SK-N-SH (cell line): ENCODE measurements at regions not wholly inside any gene's neighbourhood (a gene's known extent, or its start where the extent isn't known, plus 50 kb on each side); places are given as distances from the start of the nearest gene placed in this dataset.
A peak's percentile ranks its signal among the peaks of the same experiment; 100 is the strongest.

Experiments used
- CTCF ChIA-PET: fragments of 300-600, 350-600 bp; formaldehyde crosslinking; extraction: SDS; loops from one replicate; lab custom pipeline; 2021; lab: Yijun Ruan, JAX
- POLR2A ChIA-PET: fragments of 350-600 bp; sonication (Branson Sonifier 250); formaldehyde crosslinking; extraction: SDS; loops from one replicate; lab custom pipeline; 2020; ENCODE audit warnings: antibody characterized with exemption, inconsistent platforms; lab: Yijun Ruan, JAX
- DNase-seq: peaks from one replicate; pipeline ENCODE4 v3.0.0; 2012
- H2AFZ ChIP-seq: fragments of 200-600 bp; sonication (generic); 2 replicates; pipeline ENCODE4 v1.8.1; 2016; ENCODE audit warnings: antibody characterized with exemption, mild to moderate bottlenecking, low read depth
- H3F3A ChIP-seq: fragments of 200-600 bp; sonication (generic); replicated peaks from 2 replicates; pipeline ENCODE3; 2016; ENCODE audit warnings: antibody characterized with exemption, mild to moderate bottlenecking; ENCODE audit not compliant: insufficient read depth
- H3K27ac ChIP-seq, 2 experiments: fragments of 200-500 bp in 1 of 2; fragments of 200-600 bp in 1 of 2; sonication (Bioruptor generic) in 1 of 2; sonication (generic), shearing (Covaris generic) in 1 of 2; 2 replicates each; pipeline versions ENCODE4 v1.5.1 to v1.6.1; 2014 to 2016; ENCODE audit warnings: low read depth in 2 of 2, inconsistent platforms in 1 of 2, low read length in 1 of 2, mild to moderate bottlenecking in 1 of 2, mixed read lengths in 1 of 2
- H3K27me3 ChIP-seq: fragments of 200-600 bp; sonication (generic), shearing (Covaris generic); 2 replicates; pipeline ENCODE4 v1.6.1; 2016; ENCODE audit warnings: mixed run types; ENCODE audit not compliant: insufficient read depth
- H3K36me3 ChIP-seq, 2 experiments: fragments of 200-500 bp in 1 of 2; fragments of 200-600 bp in 1 of 2; sonication (Bioruptor generic) in 1 of 2; sonication (generic) in 1 of 2; replicated peaks in 1 of 2; 2 replicates each; pipeline versions ENCODE3 to v1.5.1; 2014 to 2016; ENCODE audit warnings: low read length in 1 of 2, mild to moderate bottlenecking in 1 of 2; ENCODE audit not compliant: insufficient read depth in 2 of 2, control insufficient read depth in 1 of 2
- H3K4me1 ChIP-seq, 2 experiments: fragments of 200-500 bp in 1 of 2; fragments of 200-600 bp in 1 of 2; sonication (Bioruptor generic) in 1 of 2; sonication (generic), shearing (Covaris generic) in 1 of 2; 2 replicates each; pipeline versions ENCODE4 v1.5.1 to v1.6.1; 2014 to 2016; ENCODE audit warnings: low read depth in 1 of 2, low read length in 1 of 2, mixed run types in 1 of 2; ENCODE audit not compliant: insufficient read depth in 2 of 2, control insufficient read depth in 1 of 2
- H3K4me2 ChIP-seq: fragments of 200-600 bp; sonication (generic), shearing (Covaris generic); 2 replicates; pipeline ENCODE4 v1.6.1; 2017; ENCODE audit warnings: mixed run types
- H3K4me3 ChIP-seq, 2 experiments: fragments of 200-500 bp in 1 of 2; fragments of 200-600 bp in 1 of 2; sonication (Bioruptor generic) in 1 of 2; sonication (generic), shearing (Covaris generic) in 1 of 2; 2 replicates each; pipeline versions ENCODE4 v1.5.1 to v1.8.1; 2014 to 2016; ENCODE audit warnings: low read depth in 2 of 2, inconsistent platforms in 1 of 2, low read length in 1 of 2, mild to moderate bottlenecking in 1 of 2, mixed read lengths in 1 of 2, moderate library complexity in 1 of 2
- H3K79me2 ChIP-seq: fragments of 200-600 bp; sonication (generic); 2 replicates; pipeline ENCODE4 v1.8.1; 2017; ENCODE audit warnings: mild to moderate bottlenecking; ENCODE audit not compliant: insufficient read depth
- H3K9ac ChIP-seq: fragments of 200-600 bp; sonication (generic); 2 replicates; pipeline ENCODE4 v1.6.1; 2017; ENCODE audit warnings: mixed run types
- H3K9me2 ChIP-seq: fragments of 200-600 bp; sonication (generic); 2 replicates; pipeline ENCODE4 v1.6.1; 2017; ENCODE audit warnings: mixed run types
- H3K9me3 ChIP-seq: fragments of 200-600 bp; sonication (generic); 2 replicates; pipeline ENCODE4 v1.6.1; 2017; ENCODE audit warnings: mixed run types, mild to moderate bottlenecking, moderate library complexity
- H4K20me1 ChIP-seq: fragments of 200-600 bp; sonication (generic); 2 replicates; pipeline ENCODE4 v1.6.1; 2017; ENCODE audit warnings: mild to moderate bottlenecking, mixed run types; ENCODE audit not compliant: insufficient read depth
- CHD2 ChIP-seq: fragments of 150-350 bp; IDR thresholded peaks from 2 replicates; pipeline ENCODE4 v1.6.1; 2018; ENCODE audit warnings: low read length; ENCODE audit not compliant: partially characterized antibody
- ELF1 ChIP-seq: IDR thresholded peaks from 2 replicates; pipeline ENCODE4 v1.4.0; 2012
- EP300 ChIP-seq, 2 experiments: IDR thresholded peaks; 2 replicates each; pipeline versions ENCODE4 v1.4.0 to v1.6.1; 2012; ENCODE audit warnings: borderline replicate concordance in 1 of 2, low read depth in 1 of 2, low read length in 1 of 2
- FOSL2 ChIP-seq: IDR thresholded peaks from 2 replicates; pipeline ENCODE4 v1.4.0; 2012; ENCODE audit warnings: low read depth, mild to moderate bottlenecking, moderate library complexity, borderline replicate concordance
- FOXM1 ChIP-seq: IDR thresholded peaks from 2 replicates; pipeline ENCODE4 v1.4.0; 2012; ENCODE audit warnings: low read depth, mild to moderate bottlenecking
- JUND ChIP-seq: IDR thresholded peaks from 2 replicates; pipeline ENCODE4 v1.4.0; 2012
- MEF2A ChIP-seq: IDR thresholded peaks from 2 replicates; pipeline ENCODE4 v1.4.0; 2012; ENCODE audit warnings: low read depth, borderline replicate concordance
- NFIC ChIP-seq: IDR thresholded peaks from 2 replicates; pipeline ENCODE4 v1.4.0; 2012; ENCODE audit warnings: borderline replicate concordance
- NRF1 ChIP-seq: IDR thresholded peaks from 2 replicates; pipeline ENCODE4 v1.6.1; 2012; ENCODE audit warnings: low read depth, mild to moderate bottlenecking, low read length
- PBX3 ChIP-seq: IDR thresholded peaks from 2 replicates; pipeline ENCODE4; 2012
- POLR2AphosphoS5 ChIP-seq: IDR thresholded peaks from 2 replicates; pipeline ENCODE4 v1.6.1; 2012; ENCODE audit warnings: low read depth, low read length
- RAD21 ChIP-seq: IDR thresholded peaks from 2 replicates; pipeline ENCODE4 v1.6.1; 2012; ENCODE audit warnings: mild to moderate bottlenecking, low read length
- RXRA ChIP-seq: IDR thresholded peaks from 2 replicates; pipeline ENCODE4 v1.4.0; 2012; ENCODE audit warnings: low read depth, mild to moderate bottlenecking, borderline replicate concordance
- SIN3A ChIP-seq: IDR thresholded peaks from 2 replicates; pipeline ENCODE4 v1.6.1; 2012; ENCODE audit warnings: low read depth, mild to moderate bottlenecking, low read length, moderate library complexity, borderline replicate concordance
- SMC3 ChIP-seq: IDR thresholded peaks from 2 replicates; pipeline ENCODE4 v1.6.1; 2012; ENCODE audit warnings: low read depth, low read length, improper control_type of control experiment
- TAF1 ChIP-seq: IDR thresholded peaks from 2 replicates; pipeline ENCODE4 v1.6.1; 2012; ENCODE audit warnings: low read depth, mild to moderate bottlenecking, low read length, moderate library complexity, borderline replicate concordance
- TCF12 ChIP-seq: IDR thresholded peaks from 2 replicates; pipeline ENCODE4 v1.4.0; 2012
- USF1 ChIP-seq: IDR thresholded peaks from 2 replicates; pipeline ENCODE4 v1.4.0; 2012; ENCODE audit warnings: low read depth, borderline replicate concordance
- USF2 ChIP-seq: fragments of 150-350 bp; IDR thresholded peaks from 2 replicates; pipeline ENCODE4 v1.6.1; 2017; ENCODE audit warnings: antibody characterized with exemption, low read length, low read depth, borderline replicate concordance
- ZBTB33 ChIP-seq: IDR thresholded peaks from 2 replicates; pipeline ENCODE4 v1.4.0; 2012; ENCODE audit warnings: low read depth, borderline replicate concordance
- WGBS: methylation state at CpG from one replicate; pipeline ENCODE4 v1.1.6; 2017; ENCODE audit warnings: low lambda C conversion rate; 5-methylcytosine and 5-hydroxymethylcytosine counted together

- no peak for TF ChIP-seq USF1
Observed at GRCh38 chr2:213219816-213220215, 64.4 kb upstream of the SPAG16 start (continued).

GRCh38 chr2:213220967-213221603 is 63.2 kb upstream of the SPAG16 start:
- Histone ChIP-seq H3K79me2 (no peaks in the 10 kb centered on the region), H3K27me3 (no peaks in the 10 kb centered on the region), H3K9ac (no peak overlapping the region), H3F3A (peaks cover 13% of the 10 kb centered on the region), H3K27ac (peak overlapping the region; percentile 80 to 98)
- CTCF ChIA-PET: no interaction called here
- DNase-seq: no peak
- TF ChIP-seq SIN3A: no peak
- no peak for TF ChIP-seq ZBTB33
- TF ChIP-seq SMC3: no peak
- TF ChIP-seq NRF1: no peak
- no peak for TF ChIP-seq FOSL2
- TF ChIP-seq TAF1: no peak
- no peak for TF ChIP-seq JUND
- no peak for TF ChIP-seq USF2
- no peak for TF ChIP-seq ELF1
- no peak for TF ChIP-seq NFIC
- TF ChIP-seq RAD21: no peak
- no peak for TF ChIP-seq CHD2
- no peak for TF ChIP-seq EP300 (IDR thresholded peaks at IDR 0.05; ENCODE audit: borderline replicate concordance in 1 of 2, low read depth in 1 of 2, low read length in 1 of 2)
- TF ChIP-seq PBX3: no peak
- TF ChIP-seq POLR2AphosphoS5: no peak
- no peak for TF ChIP-seq RXRA
- no peak for TF ChIP-seq FOXM1
- no peak for TF ChIP-seq TCF12
- no peak for TF ChIP-seq MEF2A
- TF ChIP-seq, all 33 proteins: peak for 0
- no peaks in the 10 kb centered on the region for H3K9me3 ChIP-seq
- H3K4me2 ChIP-seq: peak overlapping the region; percentile 14; the same call in 1 of the 2 replicates
- H3K4me1 ChIP-seq: peaks cover 0 to 20% of the 10 kb centered on the region in 2 experiments; a peak in 3 of 4 replicates
- no peak overlapping the region for H3K4me3 ChIP-seq
- no peaks in the 10 kb centered on the region for H3K9me2 ChIP-seq
- POLR2A ChIA-PET: no interaction called here
- no peaks in the 10 kb centered on the region for H3K36me3 ChIP-seq
- WGBS: 59% methylated on average over 3 of the region's 3 CpGs
- no peaks in the 10 kb centered on the region for H4K20me1 ChIP-seq
- no peak overlapping the region for H2AFZ ChIP-seq
